GM19395 (cell line): ENCODE measurements at regions not wholly inside any gene's neighbourhood (a gene's known extent, or its start where the extent isn't known, plus 50 kb on each side); places are given as distances from the start of the nearest gene placed in this dataset.

ENCODE experiments used
- ATAC-seq: cut with Tn5 transposase; IDR thresholded peaks from one replicate; pipeline ENCODE4 v1.9.1; 2021; ENCODE audit warnings: mild to moderate bottlenecking, moderate library complexity; ENCODE audit not compliant: unreplicated experiment

- ATAC-seq = no peak
These were observed 386.0 kb upstream of the ARID1B start for GRCh38 chr6:156391061-156391672.

GRCh38 chr6:156390621-156391020, 386.6 kb upstream of the ARID1B start:
- ATAC-seq = no peak

- no peak for ATAC-seq
These were observed 387.9 kb upstream of the ARID1B start for GRCh38 chr6:156389296-156389695.

GRCh38 chr6:156387472-156387871, 389.7 kb upstream of the ARID1B start:
- ATAC-seq = no peak

- ATAC-seq = no peak
These were observed 394.1 kb upstream of the ARID1B start for GRCh38 chr6:156383059-156383458.

GRCh38 chr6:156379392-156380289, 397.5 kb upstream of the ARID1B start:
- ATAC-seq = no peak

GRCh38 chr6:156378853-156379252, 398.3 kb upstream of the ARID1B start:
- no peak for ATAC-seq

- ATAC-seq = no peak
These were observed 401.1 kb upstream of the ARID1B start for GRCh38 chr6:156376091-156376490.

GRCh38 chr6:156359912-156360311, 417.3 kb upstream of the ARID1B start:
- ATAC-seq = no peak

GRCh38 chr6:156352861-156353260, 424.3 kb upstream of the ARID1B start:
- no peak for ATAC-seq

- ATAC-seq = no peak
These were observed 425.7 kb upstream of the ARID1B start for GRCh38 chr6:156351346-156351966.

GRCh38 chr6:156350337-156350736, 426.8 kb upstream of the ARID1B start:
- no peak for ATAC-seq

- no peak for ATAC-seq
These were observed 428.3 kb upstream of the ARID1B start for GRCh38 chr6:156348849-156349248.

- no peak for ATAC-seq
These were observed 428.8 kb upstream of the ARID1B start for GRCh38 chr6:156348424-156348823.

- no peak for ATAC-seq
These were observed 429.5 kb upstream of the ARID1B start for GRCh38 chr6:156347656-156348055.

- ATAC-seq = no peak
These were observed 429.9 kb upstream of the ARID1B start for GRCh38 chr6:156347246-156347645.

GRCh38 chr6:156345700-156346099, 431.5 kb upstream of the ARID1B start:
- no peak for ATAC-seq

GRCh38 chr6:156344491-156344890, 432.7 kb upstream of the ARID1B start:
- ATAC-seq = no peak

GRCh38 chr6:156337801-156338200, 439.4 kb upstream of the ARID1B start:
- no peak for ATAC-seq

GRCh38 chr6:156336733-156337132, 440.4 kb upstream of the ARID1B start:
- no peak for ATAC-seq

- no peak for ATAC-seq
These were observed 441.1 kb upstream of the ARID1B start for GRCh38 chr6:156336089-156336488.

- ATAC-seq = no peak
These were observed 442.2 kb upstream of the ARID1B start for GRCh38 chr6:156334966-156335365.
